Bronchial epithelial cell (primary cell): ENCODE measurements at regions not wholly inside any gene's neighbourhood (a gene's known extent, or its start where the extent isn't known, plus 50 kb on each side); places are given as distances from the start of the nearest gene placed in this dataset.
A peak's percentile ranks its signal among the peaks of the same experiment; 100 is the strongest.

Experiments used
- DNase-seq: peaks from one replicate; pipeline ENCODE4 v3.0.0-alpha.2; 2010; ENCODE audit warnings: low read depth
- FAIRE-seq: peaks from 2 replicates; lab custom pipeline; 2011; peaks lifted over from hg19 to GRCh38; lab: Jason Lieb, UNC
- H3K27me3 ChIP-seq: 2 replicates; pipeline ENCODE4 v1.5.1; 2011; ENCODE audit warnings: low read length; ENCODE audit not compliant: control insufficient read depth, insufficient read depth
- H3K36me3 ChIP-seq: 2 replicates; pipeline ENCODE4 v1.5.1; 2011; ENCODE audit warnings: low read length; ENCODE audit not compliant: control insufficient read depth, insufficient read depth
- H3K4me3 ChIP-seq: 2 replicates; pipeline ENCODE4 v1.5.1; 2011; ENCODE audit warnings: mild to moderate bottlenecking, low read depth, low read length, control low read depth
- CTCF ChIP-seq: IDR thresholded peaks from 2 replicates; pipeline ENCODE4 v1.5.1; 2011; ENCODE audit warnings: mild to moderate bottlenecking, moderate library complexity, low read length, control low read depth, inconsistent platforms; ENCODE audit not compliant: insufficient read depth, severe bottlenecking

GRCh38 chr1:220375715-220376114 lies 103.5 kb upstream of the RAB3GAP2 start:
- no peak for TF ChIP-seq CTCF
- H3K36me3 ChIP-seq: no peaks in the 10 kb centered on the region
- no peak overlapping the region for H3K4me3 ChIP-seq
- H3K27me3 ChIP-seq: no peaks in the 10 kb centered on the region
- DNase-seq: no peak
- FAIRE-seq: no peak

GRCh38 chr1:220374449-220374848 lies 102.2 kb upstream of the RAB3GAP2 start:
- DNase-seq: no peak
- no peaks in the 10 kb centered on the region for H3K27me3 ChIP-seq
- no peaks in the 10 kb centered on the region for H3K36me3 ChIP-seq
- no peak overlapping the region for H3K4me3 ChIP-seq
- FAIRE-seq: no peak
- TF ChIP-seq CTCF: no peak

- TF ChIP-seq CTCF: no peak
- no peaks in the 10 kb centered on the region for H3K27me3 ChIP-seq
- FAIRE-seq (no peak), DNase-seq (no peak)
- H3K4me3 ChIP-seq: no peak overlapping the region
- H3K36me3 ChIP-seq: no peaks in the 10 kb centered on the region
These were observed 100.2 kb upstream of the RAB3GAP2 start for GRCh38 chr1:220372451-220372850.

GRCh38 chr1:220371324-220371723 lies 99.1 kb upstream of the RAB3GAP2 start:
- TF ChIP-seq CTCF: peak; percentile 41
- peak; percentile 23 for FAIRE-seq
- H3K27me3 ChIP-seq: no peaks in the 10 kb centered on the region
- H3K36me3 ChIP-seq: no peaks in the 10 kb centered on the region
- peak; percentile 30 for DNase-seq
- no peak overlapping the region for H3K4me3 ChIP-seq

GRCh38 chr1:220370041-220370700 lies 97.9 kb upstream of the RAB3GAP2 start:
- H3K36me3 ChIP-seq: no peaks in the 10 kb centered on the region
- no peak for TF ChIP-seq CTCF
- H3K4me3 ChIP-seq: no peak overlapping the region
- FAIRE-seq (peak; percentile 87), DNase-seq (peak; percentile 96)
- no peaks in the 10 kb centered on the region for H3K27me3 ChIP-seq

GRCh38 chr1:220369511-220369910 lies 97.3 kb upstream of the RAB3GAP2 start:
- no peak for TF ChIP-seq CTCF
- FAIRE-seq (no peak), DNase-seq (no peak)
- no peaks in the 10 kb centered on the region for H3K36me3 ChIP-seq
- no peaks in the 10 kb centered on the region for H3K27me3 ChIP-seq
- no peak overlapping the region for H3K4me3 ChIP-seq
